GM21526 (cell line): ENCODE measurements at regions not wholly inside any gene's neighbourhood (a gene's known extent, or its start where the extent isn't known, plus 50 kb on each side); places are given as distances from the start of the nearest gene placed in this dataset.
"Not testable (repeated sequence)": the region's sequence is repeated elsewhere in the genome, so short reads cannot be mapped to it uniquely, and the experiment has no call there.

Source experiments
- ATAC-seq: cut with Tn5 transposase; IDR thresholded peaks from one replicate; pipeline ENCODE4 v1.9.1; 2021; ENCODE audit warnings: moderate library complexity; ENCODE audit not compliant: unreplicated experiment, low FRiP score

DNA sequence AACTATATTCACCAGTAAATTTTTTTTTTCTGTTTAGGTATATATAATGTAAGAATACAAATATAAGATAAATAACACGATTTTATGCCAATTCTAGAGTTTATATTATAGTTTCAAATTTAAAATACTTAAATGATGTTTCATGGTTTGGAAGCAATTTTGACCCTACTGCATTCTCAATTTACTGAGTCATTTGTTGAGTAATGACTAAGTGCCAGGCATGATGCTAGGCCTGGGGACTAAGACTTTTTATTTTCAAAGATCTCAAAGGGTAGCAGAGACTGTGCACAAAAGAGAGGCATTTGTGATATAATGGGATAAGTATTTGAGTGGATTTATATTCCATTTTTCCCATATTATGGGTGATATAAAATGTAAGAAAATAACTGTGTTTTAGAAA, 78.9 kb upstream of the SMIM30 start:
- ATAC-seq, result no peak

DNA sequence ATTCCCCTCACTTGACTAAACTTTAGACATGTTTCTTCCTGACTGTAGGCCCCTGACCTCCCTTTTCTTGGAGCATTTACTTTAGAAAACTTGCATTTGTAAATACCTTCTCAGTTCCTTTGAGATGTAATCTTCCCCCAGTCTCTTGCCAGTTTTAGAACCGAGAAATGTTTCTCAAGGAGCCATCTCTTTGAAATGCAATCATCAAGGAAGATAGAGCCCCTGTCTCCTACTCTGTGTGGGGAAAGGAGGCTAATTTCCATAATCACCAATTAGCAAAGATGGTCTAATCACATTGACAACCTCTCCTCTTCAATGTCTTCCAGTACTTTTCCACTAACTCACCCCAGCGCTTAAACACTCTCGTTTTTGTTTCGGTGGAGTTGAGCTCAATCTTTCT, 70.0 kb upstream of the SMIM30 start:
- no peak for ATAC-seq

DNA sequence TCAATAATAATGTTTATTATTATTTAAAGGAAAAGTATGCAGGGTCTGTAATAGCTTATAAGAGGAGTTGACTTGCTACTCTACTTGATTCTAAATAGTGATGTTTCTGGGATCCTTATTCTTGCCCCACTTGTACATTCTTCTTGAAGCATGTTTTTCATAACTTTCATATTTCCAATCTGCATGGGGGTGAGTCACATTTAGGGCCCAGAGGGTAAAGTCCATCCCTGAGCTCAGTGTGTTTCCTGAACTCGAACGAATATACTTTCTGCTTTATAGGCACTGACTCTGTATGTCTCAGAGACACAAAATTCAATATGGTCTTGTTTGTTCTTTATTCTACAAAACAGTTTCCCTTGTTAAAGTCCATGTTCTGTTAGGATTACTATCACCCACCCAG, 61.0 kb upstream of the SMIM30 start:
- no peak for ATAC-seq

DNA sequence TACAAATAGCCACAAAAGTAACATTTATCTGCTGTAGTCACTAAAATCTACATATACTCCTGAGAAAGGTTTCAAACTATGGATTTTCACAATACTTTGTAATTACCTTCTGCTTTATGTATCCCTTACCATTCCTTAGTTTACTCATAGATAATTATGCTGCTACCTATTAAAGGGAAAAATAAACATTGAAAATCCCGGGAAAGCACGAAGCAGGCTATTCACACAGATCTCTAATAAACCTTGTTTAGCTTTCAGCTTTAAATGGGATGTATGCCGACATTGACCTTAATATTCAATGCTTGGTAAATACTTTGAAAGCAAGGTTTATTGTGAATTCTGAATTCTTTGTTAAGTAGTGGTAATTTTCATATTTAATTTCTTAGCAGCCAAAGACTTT, 58.5 kb upstream of the SMIM30 start:
- ATAC-seq, result no peak

DNA sequence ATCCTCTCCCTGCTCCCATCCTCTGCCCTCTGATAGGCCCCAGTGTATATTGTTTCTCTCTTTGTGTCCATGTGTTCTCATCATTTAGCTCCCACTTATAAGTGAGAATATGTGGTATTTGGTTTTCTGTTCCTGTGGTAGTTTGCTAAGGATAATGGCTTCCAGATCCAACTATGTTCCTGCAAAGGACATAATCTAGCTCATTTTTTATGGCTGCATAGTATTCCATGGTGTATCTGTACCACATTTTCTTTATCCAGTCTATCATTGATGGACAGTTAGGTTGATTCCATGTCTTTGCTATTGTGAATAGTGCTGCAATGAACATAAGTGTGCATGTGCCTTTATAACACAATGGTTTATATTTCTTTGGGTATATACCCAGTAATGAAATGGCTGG, 57.8 kb upstream of the SMIM30 start:
- not testable (repeated sequence) for ATAC-seq

DNA sequence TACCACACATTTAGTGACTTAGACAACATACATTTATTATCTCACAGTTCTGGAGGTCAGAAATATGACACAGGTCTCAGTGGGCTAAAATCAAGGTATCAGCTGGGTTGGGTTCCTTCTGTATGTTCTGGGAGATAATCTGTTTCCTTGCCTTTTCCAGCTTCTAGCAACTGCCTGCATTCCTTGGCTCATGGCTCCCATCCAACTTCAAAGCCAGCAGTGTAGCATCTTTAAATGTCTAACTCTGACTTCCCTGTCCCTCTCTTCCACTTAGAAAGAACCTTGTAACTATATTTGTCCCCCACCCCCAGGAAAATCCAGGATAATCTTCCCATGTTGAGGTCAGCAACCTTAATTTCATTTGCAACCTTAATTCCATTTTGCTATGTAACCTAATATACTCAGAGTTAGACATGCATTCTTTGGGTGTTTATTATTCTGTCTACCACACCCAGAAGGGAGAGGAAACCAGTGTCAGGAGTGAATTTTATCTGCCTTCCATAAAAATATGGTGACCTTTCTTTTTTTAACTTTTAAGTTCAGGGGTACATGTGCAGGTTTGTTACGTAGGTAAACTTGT, 57.3 kb upstream of the SMIM30 start:
- no peak for ATAC-seq

DNA sequence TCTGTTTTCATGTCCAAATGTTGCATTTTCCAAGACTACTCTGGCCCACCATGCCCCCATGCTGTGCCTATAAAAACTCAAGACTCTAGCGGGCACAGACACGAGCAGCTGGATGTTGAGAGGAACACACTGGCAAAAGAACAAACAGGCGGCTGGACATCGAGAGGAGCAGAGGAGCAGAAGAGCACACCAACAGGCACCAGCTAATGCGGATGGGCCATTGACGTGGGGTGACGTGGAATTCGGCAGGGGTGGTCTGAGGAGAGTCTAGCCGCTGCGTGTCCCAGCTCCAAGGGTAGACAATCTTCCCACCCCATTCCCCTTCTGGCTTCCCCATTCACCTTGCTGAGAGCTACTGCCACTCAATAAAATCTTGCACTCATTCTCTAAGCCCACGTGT, 54.4 kb upstream of the SMIM30 start:
- no peak for ATAC-seq

DNA sequence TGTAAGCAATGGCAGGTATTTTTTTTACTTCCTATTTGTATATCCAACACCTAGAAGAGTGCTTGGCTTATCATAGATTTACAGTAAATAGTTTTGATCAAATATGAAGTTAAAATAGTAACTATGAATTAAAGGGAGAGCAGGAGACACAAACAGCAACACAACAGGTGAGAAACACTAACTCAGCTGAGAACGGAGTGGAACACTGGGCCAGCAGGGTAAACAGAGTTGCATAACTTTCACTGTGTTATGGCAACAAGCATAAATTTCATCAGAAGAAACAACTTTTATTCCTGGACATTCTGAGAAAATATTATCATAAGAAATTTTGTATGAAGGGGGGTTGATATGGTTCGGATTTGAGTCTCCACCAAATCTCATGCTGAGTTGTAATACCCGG, 52.2 kb upstream of the SMIM30 start:
- ATAC-seq, result no peak
